GF-D8 (cell line): ENCODE measurements at regions not wholly inside any gene's neighbourhood (a gene's known extent, or its start where the extent isn't known, plus 50 kb on each side); places are given as distances from the start of the nearest gene placed in this dataset.

ENCODE experiments used
- DNase-seq: peaks from one replicate; lab custom pipeline; 2025; lab: John Stamatoyannopoulos, UW

GRCh38 chr5:163622799-163623198 is 117.4 kb downstream of the MAT2B start:
- DNase-seq, result no peak

GRCh38 chr5:163623524-163623923 is 118.1 kb downstream of the MAT2B start:
- DNase-seq, result no peak

- no peak for DNase-seq
Measured at GRCh38 chr5:163623986-163624385, 118.6 kb downstream of the MAT2B start.

GRCh38 chr5:163624431-163624830 is 119.0 kb downstream of the MAT2B start:
- no peak for DNase-seq

- DNase-seq, result no peak
Measured at GRCh38 chr5:163626904-163627434, 121.5 kb downstream of the MAT2B start.

- DNase-seq, result no peak
Measured at GRCh38 chr5:163631856-163632255, 126.4 kb downstream of the MAT2B start.

- DNase-seq, result no peak
Measured at GRCh38 chr5:163633926-163634460, 128.6 kb downstream of the MAT2B start.

- DNase-seq, result no peak
Measured at GRCh38 chr5:163635631-163636030, 130.2 kb downstream of the MAT2B start.

GRCh38 chr5:163642904-163643303 is 137.5 kb downstream of the MAT2B start:
- no peak for DNase-seq

GRCh38 chr5:163645421-163646416 is 140.3 kb downstream of the MAT2B start:
- DNase-seq, result no peak

GRCh38 chr5:163649514-163649913 is 144.1 kb downstream of the MAT2B start:
- no peak for DNase-seq

GRCh38 chr5:163653526-163653925 is 148.1 kb downstream of the MAT2B start:
- no peak for DNase-seq

- no peak for DNase-seq
Measured at GRCh38 chr5:163658702-163659567, 153.5 kb downstream of the MAT2B start.

- DNase-seq, result no peak
Measured at GRCh38 chr5:163659568-163659902, 154.1 kb downstream of the MAT2B start.

- no peak for DNase-seq
Measured at GRCh38 chr5:163660486-163660885, 155.1 kb downstream of the MAT2B start.

GRCh38 chr5:163661360-163661759 is 155.9 kb downstream of the MAT2B start:
- no peak for DNase-seq

- DNase-seq, result no peak
Measured at GRCh38 chr5:163670036-163670435, 164.6 kb downstream of the MAT2B start.

GRCh38 chr5:163677092-163677491 is 171.7 kb downstream of the MAT2B start:
- no peak for DNase-seq

- no peak for DNase-seq
Measured at GRCh38 chr5:163682234-163682633, 176.8 kb downstream of the MAT2B start.

GRCh38 chr5:163687414-163687813 is 182.0 kb downstream of the MAT2B start:
- DNase-seq, result no peak

GRCh38 chr5:163692091-163692490 is 186.7 kb downstream of the MAT2B start:
- DNase-seq, result no peak

GRCh38 chr5:163695830-163696578 is 190.6 kb downstream of the MAT2B start:
- DNase-seq, result peak; percentile 24
